ENCODE measurements at regions not wholly inside any gene's neighbourhood (a gene's known extent, or its start where the extent isn't known, plus 50 kb on each side); places are given as distances from the start of the nearest gene placed in this dataset.

- Histone ChIP-seq H3K27me3 (no peaks in the 10 kb centered on the region), H3K36me3 (no peaks in the 10 kb centered on the region), H3K27ac (no peak overlapping the region), H3K4me3 (no peak overlapping the region), H3K4me1 (no peaks in the 10 kb centered on the region), H3K9me3 (no peaks in the 10 kb centered on the region)
- peak; percentile 21 for DNase-seq
- TF ChIP-seq POLR2AphosphoS5 (IDR thresholded peaks at IDR 0.05) (no peak), CTCF (IDR thresholded peaks at IDR 0.05) (peak; percentile 38 to 74 (median 67))
- WGBS, 2 donors (ENCODE audit: low coverage in 1 of 2), result 73 to 82% methylated on average over 5 to 7 of the region's 7 CpGs
- intact Hi-C loops (cut with DNase I; ENCODE audit: low total_unique reads) (no loop called here), in situ Hi-C loops (cut with MboI; ENCODE audit: low pct_ligation_motif_present in 1 of 4, low pct_unique_long_range_greater_than_20kb in 1 of 4, low sequenced_read_pairs in 3 of 4) (loop anchor here in 3 of 4 donors (10.0 to 25.0 kb wide), 4 partner anchors 233 to 543 kb away; no protein-coding TSS in a partner anchor)
Measured at GRCh38 chr5:130871346-130872086, 293.5 kb downstream of the HINT1 start.

GRCh38 chr5:130870691-130871090, 294.4 kb downstream of the HINT1 start:
- Histone ChIP-seq H3K4me3 (no peak overlapping the region), H3K4me1 (no peaks in the 10 kb centered on the region), H3K27ac (no peak overlapping the region), H3K27me3 (no peaks in the 10 kb centered on the region), H3K9me3 (no peaks in the 10 kb centered on the region), H3K36me3 (no peaks in the 10 kb centered on the region)
- intact Hi-C loops (cut with DNase I; ENCODE audit: low total_unique reads) (no loop called here), in situ Hi-C loops (cut with MboI; ENCODE audit: low pct_ligation_motif_present in 1 of 4, low pct_unique_long_range_greater_than_20kb in 1 of 4, low sequenced_read_pairs in 3 of 4) (loop anchor here in 3 of 4 donors (10.0 to 25.0 kb wide), 4 partner anchors 234 to 544 kb away; no protein-coding TSS in a partner anchor)
- no peak for TF ChIP-seq EP300 (IDR thresholded peaks at IDR 0.05; ENCODE audit: low read depth)
- no peak for TF ChIP-seq POLR2A (IDR thresholded peaks at IDR 0.05)
- TF ChIP-seq CTCF (IDR thresholded peaks at IDR 0.05), result no peak
- no peak for TF ChIP-seq POLR2AphosphoS5 (IDR thresholded peaks at IDR 0.05)
- 94 to 97% methylated on average over 2 of the region's 2 CpGs for WGBS, 2 donors (ENCODE audit: low coverage in 1 of 2)
- DNase-seq, result no peak

- intact Hi-C loops (cut with DNase I; ENCODE audit: low total_unique reads) (no loop called here), in situ Hi-C loops (cut with MboI; ENCODE audit: low pct_ligation_motif_present in 1 of 4, low pct_unique_long_range_greater_than_20kb in 1 of 4, low sequenced_read_pairs in 3 of 4) (loop anchor here in 2 of 4 donors (10.0 to 25.0 kb wide), 3 partner anchors 244 to 546 kb away; no protein-coding TSS in a partner anchor)
- Histone ChIP-seq H3K9me3 (no peaks in the 10 kb centered on the region), H3K4me3 (no peak overlapping the region), H3K36me3 (no peaks in the 10 kb centered on the region), H3K4me1 (no peaks in the 10 kb centered on the region), H3K27ac (no peak overlapping the region), H3K27me3 (no peaks in the 10 kb centered on the region)
- DNase-seq, result no peak
- 63 to 100% methylated on average over 1 of the region's 1 CpG for WGBS, 2 donors (ENCODE audit: low coverage in 1 of 2)
- TF ChIP-seq POLR2AphosphoS5 (IDR thresholded peaks at IDR 0.05) (no peak), POLR2A (IDR thresholded peaks at IDR 0.05) (no peak), EP300 (IDR thresholded peaks at IDR 0.05; ENCODE audit: low read depth) (no peak), CTCF (IDR thresholded peaks at IDR 0.05) (no peak)
Measured at GRCh38 chr5:130868186-130868840, 296.7 kb downstream of the HINT1 start.

GRCh38 chr5:130845049-130845765, 319.8 kb downstream of the HINT1 start:
- in situ Hi-C loops (cut with MboI; ENCODE audit: low pct_ligation_motif_present in 1 of 4, low pct_unique_long_range_greater_than_20kb in 1 of 4, low sequenced_read_pairs in 3 of 4), result no loop called here
- WGBS, 2 donors (ENCODE audit: low coverage in 1 of 2), result 19 to 25% methylated on average over 1 of the region's 1 CpG
- H3K9me3 ChIP-seq, result peaks cover 0 to 3% of the 10 kb centered on the region in 2 donors
- DNase-seq, result no peak
- H3K4me3 ChIP-seq, result no peak overlapping the region
- H3K27ac ChIP-seq, result peak overlapping the region in 3 of 4 donors; percentile 16 to 32 (median 25)
- intact Hi-C loops (cut with DNase I; ENCODE audit: low total_unique reads), result no loop called here
- TF ChIP-seq CTCF (IDR thresholded peaks at IDR 0.05), result no peak
- TF ChIP-seq POLR2AphosphoS5 (IDR thresholded peaks at IDR 0.05), result peak in 1 of 3 donors; percentile 10
- H3K27me3 ChIP-seq, result no peaks in the 10 kb centered on the region
- no peaks in the 10 kb centered on the region for H3K36me3 ChIP-seq
- H3K4me1 ChIP-seq, result peaks cover 0 to 14% (median 4%) of the 10 kb centered on the region in 4 donors

Measured in transverse colon (tissue), 4 donors.